ENCODE measurements at regions not wholly inside any gene's neighbourhood (a gene's known extent, or its start where the extent isn't known, plus 50 kb on each side); places are given as distances from the start of the nearest gene placed in this dataset.

- no peaks in the 10 kb centered on the region for H3K27me3 ChIP-seq (ENCODE audit: control insufficient read depth, insufficient read depth, low read length)
- WGBS (ENCODE audit: insufficient coverage): 95% methylated on average over 6 of the region's 8 CpGs
- TF ChIP-seq CTCF (IDR thresholded peaks at IDR 0.05): no peak
- Mint-ChIP-seq H3K4me1 (no peaks in the 10 kb centered on the region), H3K4me3 (no peak overlapping the region), H3K27me3 (ENCODE audit: low read depth in 2 of 2) (no peaks in the 10 kb centered on the region), H3K27ac (no peak overlapping the region), H3K9me3 (peaks cover 0 to 5% of the 10 kb centered on the region in 2 donors), H3K36me3 (no peaks in the 10 kb centered on the region)
- ATAC-seq (no peak), DNase-seq (no peak)
- no peak overlapping the region for H3K4me3 ChIP-seq (ENCODE audit: low read length)
- H3K27ac ChIP-seq (ENCODE audit: low read length): no peak overlapping the region
- H3K4me1 ChIP-seq (ENCODE audit: control insufficient read depth, insufficient read depth, low read length): no peaks in the 10 kb centered on the region
- intact Hi-C loops (cut with micrococcal nuclease): no loop called here
- no peaks in the 10 kb centered on the region for H3K9me3 ChIP-seq (ENCODE audit: control insufficient read depth, insufficient read depth, low read length)
- no peaks in the 10 kb centered on the region for H3K36me3 ChIP-seq (ENCODE audit: control insufficient read depth, insufficient read depth, low read length)
Observed at GRCh38 chr12:28933864-28934527, 215.1 kb upstream of the FAR2 start.

GRCh38 chr12:28936221-28936620, 212.9 kb upstream of the FAR2 start:
- no CpG with 5 or more reads among the region's 1 CpG for WGBS (ENCODE audit: insufficient coverage)
- no peaks in the 10 kb centered on the region for H3K27me3 Mint-ChIP-seq (ENCODE audit: low read depth in 2 of 2)
- intact Hi-C loops (cut with micrococcal nuclease): no loop called here

GRCh38 chr12:28936711-28937110, 212.4 kb upstream of the FAR2 start:
- Mint-ChIP-seq H3K9me3 (peaks cover 3 to 5% of the 10 kb centered on the region in 2 donors), H3K4me3 (no peak overlapping the region), H3K27me3 (ENCODE audit: low read depth in 2 of 2) (no peaks in the 10 kb centered on the region), H3K4me1 (no peaks in the 10 kb centered on the region), H3K27ac (no peak overlapping the region), H3K36me3 (no peaks in the 10 kb centered on the region)
- intact Hi-C loops (cut with micrococcal nuclease): no loop called here
- WGBS (ENCODE audit: insufficient coverage): 78% methylated on average over 2 of the region's 3 CpGs
- no peaks in the 10 kb centered on the region for H3K36me3 ChIP-seq (ENCODE audit: control insufficient read depth, insufficient read depth, low read length)
- ATAC-seq (no peak), DNase-seq (no peak)
- no peak for TF ChIP-seq CTCF (IDR thresholded peaks at IDR 0.05)
- H3K4me1 ChIP-seq (ENCODE audit: control insufficient read depth, insufficient read depth, low read length): no peaks in the 10 kb centered on the region
- H3K4me3 ChIP-seq (ENCODE audit: low read length): no peak overlapping the region
- no peaks in the 10 kb centered on the region for H3K27me3 ChIP-seq (ENCODE audit: control insufficient read depth, insufficient read depth, low read length)
- H3K27ac ChIP-seq (ENCODE audit: low read length): no peak overlapping the region
- H3K9me3 ChIP-seq (ENCODE audit: control insufficient read depth, insufficient read depth, low read length): no peaks in the 10 kb centered on the region

More at GRCh38 chr12:28936221-28936620, 212.9 kb upstream of the FAR2 start:
- H3K27me3 ChIP-seq (ENCODE audit: control insufficient read depth, insufficient read depth, low read length): no peaks in the 10 kb centered on the region
- no peak for TF ChIP-seq CTCF (IDR thresholded peaks at IDR 0.05)
- H3K4me3 ChIP-seq (ENCODE audit: low read length): no peak overlapping the region
- Mint-ChIP-seq H3K9me3 (peaks cover 3 to 5% of the 10 kb centered on the region in 2 donors), H3K4me3 (no peak overlapping the region), H3K36me3 (no peaks in the 10 kb centered on the region), H3K27ac (no peak overlapping the region), H3K4me1 (no peaks in the 10 kb centered on the region)
- no peaks in the 10 kb centered on the region for H3K9me3 ChIP-seq (ENCODE audit: control insufficient read depth, insufficient read depth, low read length)
- ATAC-seq: no peak
- no peaks in the 10 kb centered on the region for H3K36me3 ChIP-seq (ENCODE audit: control insufficient read depth, insufficient read depth, low read length)
- no peaks in the 10 kb centered on the region for H3K4me1 ChIP-seq (ENCODE audit: control insufficient read depth, insufficient read depth, low read length)
- no peak for DNase-seq
- no peak overlapping the region for H3K27ac ChIP-seq (ENCODE audit: low read length)

DNA sequence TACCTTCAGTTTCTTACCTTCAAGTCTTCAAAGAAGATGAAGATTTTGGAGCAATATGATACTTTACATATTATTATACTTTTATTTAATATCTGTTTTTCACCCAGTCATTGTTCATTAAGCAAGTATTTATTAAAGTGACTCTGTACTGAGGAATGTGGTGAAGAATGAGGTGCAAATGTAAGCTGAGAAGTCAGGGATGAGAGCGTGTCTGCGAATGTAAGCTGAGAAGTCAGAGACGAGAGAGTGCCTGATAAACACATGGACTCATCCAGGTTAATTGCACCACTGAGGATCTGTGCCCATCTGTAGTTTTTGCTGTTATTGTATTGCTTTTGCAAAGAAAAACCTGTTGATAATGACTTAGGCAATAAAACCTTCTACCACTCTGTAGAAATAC, 211.9 kb upstream of the FAR2 start:
- no peak overlapping the region for H3K4me3 ChIP-seq (ENCODE audit: low read length)
- H3K36me3 ChIP-seq (ENCODE audit: control insufficient read depth, insufficient read depth, low read length): no peaks in the 10 kb centered on the region
- Mint-ChIP-seq H3K9me3 (peaks cover 3 to 5% of the 10 kb centered on the region in 2 donors), H3K27me3 (ENCODE audit: low read depth in 2 of 2) (no peaks in the 10 kb centered on the region), H3K27ac (no peak overlapping the region), H3K4me1 (no peaks in the 10 kb centered on the region), H3K36me3 (no peaks in the 10 kb centered on the region), H3K4me3 (no peak overlapping the region)
- H3K27me3 ChIP-seq (ENCODE audit: control insufficient read depth, insufficient read depth, low read length): no peaks in the 10 kb centered on the region
- no peaks in the 10 kb centered on the region for H3K4me1 ChIP-seq (ENCODE audit: control insufficient read depth, insufficient read depth, low read length)
- 97% methylated on average over 3 of the region's 3 CpGs for WGBS (ENCODE audit: insufficient coverage)
- ATAC-seq (no peak), DNase-seq (no peak)
- no peak for TF ChIP-seq CTCF (IDR thresholded peaks at IDR 0.05)
- H3K9me3 ChIP-seq (ENCODE audit: control insufficient read depth, insufficient read depth, low read length): no peaks in the 10 kb centered on the region
- no peak overlapping the region for H3K27ac ChIP-seq (ENCODE audit: low read length)
- intact Hi-C loops (cut with micrococcal nuclease): no loop called here

Data from natural killer cell (primary cell).